SU-DHL-6 (cell line): ENCODE measurements at regions not wholly inside any gene's neighbourhood (a gene's known extent, or its start where the extent isn't known, plus 50 kb on each side); places are given as distances from the start of the nearest gene placed in this dataset.

ENCODE experiments used
- H2AFZ ChIP-seq: fragments of 200-600 bp; sonication (generic); 2 replicates; pipeline ENCODE4 v1.6.1; 2014; ENCODE audit warnings: low read depth, mild to moderate bottlenecking, moderate library complexity, mixed read lengths, antibody characterized with exemption, low read length; ENCODE audit not compliant: severe bottlenecking
- H3F3A ChIP-seq: fragments of 200-600 bp; shearing (Covaris generic); 2 replicates; pipeline ENCODE4 v1.6.0; 2016; ENCODE audit warnings: antibody characterized with exemption, mild to moderate bottlenecking; ENCODE audit not compliant: insufficient read depth
- H3K27ac ChIP-seq: fragments of 200-600 bp; sonication (generic); 2 replicates; pipeline ENCODE4 v1.5.1; 2016; ENCODE audit warnings: low read depth, mild to moderate bottlenecking, low read length, moderate library complexity, mixed read lengths
- H3K27me3 ChIP-seq: fragments of 200-600 bp; sonication (generic), shearing (Covaris generic); 2 replicates; pipeline ENCODE4 v1.6.0; 2014; ENCODE audit warnings: mild to moderate bottlenecking, low read length
- H3K36me3 ChIP-seq: fragments of 200-600 bp; sonication (generic); 2 replicates; pipeline ENCODE4 v1.6.1; 2014; ENCODE audit warnings: mild to moderate bottlenecking, low read length, mixed read lengths
- H3K4me2 ChIP-seq: fragments of 300-600, 200-600 bp; shearing (Covaris generic), sonication (generic); 2 replicates; pipeline ENCODE4 v1.6.0; 2014; ENCODE audit warnings: low read length, low read depth, mild to moderate bottlenecking; ENCODE audit not compliant: poor library complexity, severe bottlenecking
- H3K4me3 ChIP-seq: fragments of 200-600 bp; sonication (generic); 2 replicates; pipeline ENCODE4 v1.5.1; 2014; ENCODE audit warnings: antibody characterized with exemption, low read length, mild to moderate bottlenecking, mixed read lengths; ENCODE audit not compliant: insufficient read depth, poor library complexity, severe bottlenecking
- H3K79me2 ChIP-seq: fragments of 200-600 bp; sonication (generic); 2 replicates; pipeline ENCODE4 v1.6.1; 2014; ENCODE audit warnings: mild to moderate bottlenecking, low read length, moderate library complexity; ENCODE audit not compliant: insufficient read depth
- H3K9ac ChIP-seq: fragments of 200-600 bp; sonication (generic); 2 replicates; pipeline ENCODE4 v1.7.0; 2014; ENCODE audit warnings: mild to moderate bottlenecking, low read length
- H3K9me2 ChIP-seq: fragments of 200-600 bp; sonication (generic); replicated peaks from 2 replicates; pipeline ENCODE4 v1.6.1; 2014; ENCODE audit warnings: low read length; ENCODE audit not compliant: insufficient read depth
- H3K9me3 ChIP-seq: fragments of 200-600 bp; sonication (generic); 2 replicates; pipeline ENCODE4 v1.6.1; 2014; ENCODE audit warnings: low read length, mixed read lengths; ENCODE audit not compliant: insufficient read depth
- H4K20me1 ChIP-seq: fragments of 200-600 bp; sonication (generic); 2 replicates; pipeline ENCODE4 v1.6.1; 2014; ENCODE audit warnings: low read depth, mild to moderate bottlenecking, antibody characterized with exemption, low read length, moderate library complexity, mixed read lengths
- EZH2phosphoT487 ChIP-seq: fragments of 200-600 bp; sonication (generic), shearing (Covaris generic); conservative IDR thresholded peaks from 2 replicates; pipeline ENCODE4 v1.6.1; 2018; ENCODE audit warnings: mild to moderate bottlenecking, antibody characterized with exemption, low read length, moderate library complexity, mixed read lengths
- TF ChIP-seq, protein P1 (sequence below): fragments of 200-600 bp; sonication (generic); IDR thresholded peaks from one replicate; pipeline ENCODE4 v1.5.1; 2017; ENCODE audit warnings: antibody characterized with exemption, mild to moderate bottlenecking, low read length, moderate library complexity; ENCODE audit not compliant: insufficient read depth, poor library complexity, severe bottlenecking

DNA sequence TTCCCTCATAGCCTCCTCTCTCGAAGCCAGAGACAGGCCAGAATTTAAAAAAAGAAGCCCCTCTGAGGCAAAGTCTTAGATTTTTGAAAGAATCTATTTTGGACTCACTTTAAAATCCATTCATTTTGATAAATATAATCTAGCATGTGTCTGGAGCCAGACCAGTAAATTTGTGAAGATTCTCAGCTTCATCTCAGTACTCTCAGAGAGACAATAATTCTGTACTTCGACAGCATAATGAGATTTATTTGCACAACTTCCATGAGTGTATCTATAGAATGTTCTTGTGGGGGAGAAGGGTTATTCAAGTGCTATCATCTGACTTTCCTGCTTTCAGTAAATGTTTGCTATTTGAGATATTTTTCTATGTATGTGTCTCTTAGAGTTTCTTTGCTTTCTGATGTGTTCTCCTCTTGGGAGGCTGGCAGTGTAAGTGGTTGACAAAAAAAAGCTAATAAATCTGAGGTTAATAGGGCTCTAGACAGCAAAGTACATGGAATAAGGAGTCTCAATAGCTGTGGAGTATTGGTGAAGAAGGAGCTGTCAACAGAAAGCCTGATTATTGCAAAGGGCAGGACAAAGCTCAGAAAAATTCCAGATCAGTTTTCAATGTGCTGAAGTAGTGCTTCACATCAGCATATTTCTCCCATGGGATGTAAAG is 223.0 kb downstream of the PTBP2 start:
- TF ChIP-seq EZH2phosphoT487, result no peak
- TF ChIP-seq, protein P1, sequence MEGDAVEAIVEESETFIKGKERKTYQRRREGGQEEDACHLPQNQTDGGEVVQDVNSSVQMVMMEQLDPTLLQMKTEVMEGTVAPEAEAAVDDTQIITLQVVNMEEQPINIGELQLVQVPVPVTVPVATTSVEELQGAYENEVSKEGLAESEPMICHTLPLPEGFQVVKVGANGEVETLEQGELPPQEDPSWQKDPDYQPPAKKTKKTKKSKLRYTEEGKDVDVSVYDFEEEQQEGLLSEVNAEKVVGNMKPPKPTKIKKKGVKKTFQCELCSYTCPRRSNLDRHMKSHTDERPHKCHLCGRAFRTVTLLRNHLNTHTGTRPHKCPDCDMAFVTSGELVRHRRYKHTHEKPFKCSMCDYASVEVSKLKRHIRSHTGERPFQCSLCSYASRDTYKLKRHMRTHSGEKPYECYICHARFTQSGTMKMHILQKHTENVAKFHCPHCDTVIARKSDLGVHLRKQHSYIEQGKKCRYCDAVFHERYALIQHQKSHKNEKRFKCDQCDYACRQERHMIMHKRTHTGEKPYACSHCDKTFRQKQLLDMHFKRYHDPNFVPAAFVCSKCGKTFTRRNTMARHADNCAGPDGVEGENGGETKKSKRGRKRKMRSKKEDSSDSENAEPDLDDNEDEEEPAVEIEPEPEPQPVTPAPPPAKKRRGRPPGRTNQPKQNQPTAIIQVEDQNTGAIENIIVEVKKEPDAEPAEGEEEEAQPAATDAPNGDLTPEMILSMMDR, result no peak
- Histone ChIP-seq H3K4me3 (no peak overlapping the region), H2AFZ (no peak overlapping the region)

DNA sequence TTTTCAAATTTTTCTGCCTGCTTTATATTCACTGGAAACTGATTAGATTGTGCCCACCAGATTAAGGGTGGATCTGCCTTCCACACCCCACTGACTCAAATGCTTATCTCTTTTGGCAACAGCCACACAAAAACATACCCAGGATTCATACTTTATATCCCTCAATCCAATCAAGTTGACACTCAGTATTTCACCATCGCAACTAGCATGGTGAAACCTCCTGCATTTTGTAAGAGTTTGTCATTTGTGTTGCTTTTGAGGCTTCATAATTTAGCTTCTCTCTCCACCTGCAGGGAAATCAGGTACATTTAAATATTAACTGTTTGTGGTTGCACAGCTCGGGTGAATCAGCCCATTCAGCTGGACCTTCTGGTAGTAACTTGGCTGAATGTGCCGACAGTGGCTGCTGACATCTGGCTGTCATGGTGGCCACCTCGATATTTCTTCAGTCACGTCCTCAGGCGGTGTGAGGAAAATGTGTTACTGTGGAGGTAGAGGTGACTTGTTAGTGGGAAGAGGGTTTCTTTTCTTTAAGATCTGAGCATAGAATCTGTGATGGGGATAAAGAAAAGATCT is 224.0 kb downstream of the PTBP2 start:
- H3K9ac ChIP-seq, result no peak overlapping the region
- no peak overlapping the region for H3K4me3 ChIP-seq
- H3K27ac ChIP-seq, result no peak overlapping the region
- H2AFZ ChIP-seq, result no peak overlapping the region
- H3K27me3 ChIP-seq, result no peaks in the 10 kb centered on the region
- H4K20me1 ChIP-seq, result no peaks in the 10 kb centered on the region
- H3K79me2 ChIP-seq, result no peaks in the 10 kb centered on the region
- TF ChIP-seq, protein P1, result no peak
- no peak for TF ChIP-seq EZH2phosphoT487
- no peak overlapping the region for H3K4me2 ChIP-seq
- H3K9me3 ChIP-seq, result no peaks in the 10 kb centered on the region
- H3K9me2 ChIP-seq, result no peaks in the 10 kb centered on the region
- no peaks in the 10 kb centered on the region for H3K36me3 ChIP-seq
- H3F3A ChIP-seq, result no peaks in the 10 kb centered on the region

More for the DNA sequence above, 223.0 kb downstream of the PTBP2 start:
- H3K9ac ChIP-seq, result no peak overlapping the region
- H3K36me3 ChIP-seq, result no peaks in the 10 kb centered on the region
- no peaks in the 10 kb centered on the region for H4K20me1 ChIP-seq
- H3K27me3 ChIP-seq, result no peaks in the 10 kb centered on the region
- H3K27ac ChIP-seq, result no peak overlapping the region
- H3K79me2 ChIP-seq, result no peaks in the 10 kb centered on the region
- no peak overlapping the region for H3K4me2 ChIP-seq
- no peaks in the 10 kb centered on the region for H3K9me2 ChIP-seq
- H3F3A ChIP-seq, result no peaks in the 10 kb centered on the region
- H3K9me3 ChIP-seq, result no peaks in the 10 kb centered on the region

DNA sequence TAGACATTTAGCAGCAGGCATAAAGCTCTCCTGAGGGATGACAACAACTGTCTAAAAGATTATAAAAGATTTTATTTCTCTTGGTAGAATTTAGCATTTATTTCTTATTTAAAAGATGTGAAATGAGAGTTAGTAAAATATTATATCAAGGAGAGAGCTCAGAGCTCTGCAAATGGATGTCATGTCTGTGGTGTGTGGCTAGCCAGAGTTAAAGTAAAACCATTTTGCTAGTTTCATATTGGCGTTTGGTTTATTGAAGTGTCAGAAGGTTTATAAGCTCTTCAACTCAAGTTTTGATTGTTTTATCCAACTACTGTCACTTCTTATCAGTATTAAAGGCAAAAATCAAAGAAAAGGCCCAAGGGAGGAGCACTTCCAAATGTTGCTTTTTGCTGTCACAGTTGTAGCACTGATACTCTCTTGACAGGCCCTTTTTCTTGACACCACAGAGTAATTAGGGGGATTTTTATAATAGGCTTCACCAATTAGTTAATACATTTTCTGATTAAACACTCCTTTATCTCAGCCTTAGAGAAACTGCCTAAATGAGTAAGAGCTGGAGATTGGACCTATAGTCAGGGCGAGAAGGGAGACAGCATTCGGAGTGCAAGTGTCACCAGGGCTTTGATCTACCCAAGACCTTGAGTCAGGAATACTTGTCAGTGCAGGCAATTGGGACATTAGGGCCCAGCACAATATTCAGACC is 233.9 kb downstream of the PTBP2 start:
- H3K9ac ChIP-seq, result no peak overlapping the region
- no peaks in the 10 kb centered on the region for H3K27me3 ChIP-seq
- no peaks in the 10 kb centered on the region for H3F3A ChIP-seq
- no peak overlapping the region for H3K4me2 ChIP-seq
- H2AFZ ChIP-seq, result no peak overlapping the region
- H3K9me2 ChIP-seq, result no peaks in the 10 kb centered on the region
- no peaks in the 10 kb centered on the region for H3K36me3 ChIP-seq
- H3K27ac ChIP-seq, result no peak overlapping the region
- H4K20me1 ChIP-seq, result no peaks in the 10 kb centered on the region
- no peaks in the 10 kb centered on the region for H3K79me2 ChIP-seq
- no peaks in the 10 kb centered on the region for H3K9me3 ChIP-seq
- H3K4me3 ChIP-seq, result no peak overlapping the region
- TF ChIP-seq, protein P1, result no peak
- TF ChIP-seq EZH2phosphoT487, result no peak
